Lower lobe of right lung (tissue), 2 donors: ENCODE measurements at regions not wholly inside any gene's neighbourhood (a gene's known extent, or its start where the extent isn't known, plus 50 kb on each side); places are given as distances from the start of the nearest gene placed in this dataset.

Experiments
- ATAC-seq, 2 donors: fragments of 200-7000 bp; cut with Tn5 transposase; one replicate each; pipeline ENCODE4 v1.9.1; 2020 to 2022; ENCODE audit warnings: mild to moderate bottlenecking in 2 of 2, moderate library complexity in 2 of 2
- DNase-seq: peaks from one replicate; pipeline ENCODE4 v3.0.0-alpha.2; 2020
- H3K27ac ChIP-seq: fragments of 200-600 bp; one replicate; pipeline ENCODE4 v1.8.0; 2022
- H3K27me3 ChIP-seq: fragments of 200-600 bp; one replicate; pipeline ENCODE4 v1.8.0; 2022; ENCODE audit warnings: low read depth
- H3K36me3 ChIP-seq: fragments of 200-600 bp; one replicate; pipeline ENCODE4 v1.8.0; 2022; ENCODE audit warnings: mild to moderate bottlenecking
- H3K4me1 ChIP-seq: fragments of 200-600 bp; one replicate; pipeline ENCODE4 v1.8.0; 2022
- H3K4me3 ChIP-seq: fragments of 200-600 bp; one replicate; pipeline ENCODE4 v1.8.0; 2022; ENCODE audit warnings: mild to moderate bottlenecking
- H3K9me3 ChIP-seq: fragments of 200-600 bp; one replicate; pipeline ENCODE4 v1.8.0; 2022
- intact Hi-C: fragments of 100-400 bp; cut with DNase I; formaldehyde crosslinking; loops from one replicate; pipeline ENCODE4 v1.11.0; 2022
- TF ChIP-seq, protein P1 (sequence below): fragments of 200-600 bp; IDR thresholded peaks from one replicate; pipeline ENCODE4 v1.8.0; 2022; ENCODE audit warnings: antibody characterized with exemption, mild to moderate bottlenecking
- donor health status: DM: no; HTN: yes; CAD: no; lungs with severe emphysema.

- Histone ChIP-seq H3K27me3 (no peaks in the 10 kb centered on the region), H3K36me3 (no peaks in the 10 kb centered on the region), H3K27ac (no peak overlapping the region), H3K4me1 (no peaks in the 10 kb centered on the region), H3K4me3 (no peak overlapping the region), H3K9me3 (peaks cover 5% of the 10 kb centered on the region)
- intact Hi-C loops = no loop called here
- DNase-seq = no peak
- peak in 1 of 2 donors; percentile 21 for ATAC-seq
- TF ChIP-seq, protein P1, sequence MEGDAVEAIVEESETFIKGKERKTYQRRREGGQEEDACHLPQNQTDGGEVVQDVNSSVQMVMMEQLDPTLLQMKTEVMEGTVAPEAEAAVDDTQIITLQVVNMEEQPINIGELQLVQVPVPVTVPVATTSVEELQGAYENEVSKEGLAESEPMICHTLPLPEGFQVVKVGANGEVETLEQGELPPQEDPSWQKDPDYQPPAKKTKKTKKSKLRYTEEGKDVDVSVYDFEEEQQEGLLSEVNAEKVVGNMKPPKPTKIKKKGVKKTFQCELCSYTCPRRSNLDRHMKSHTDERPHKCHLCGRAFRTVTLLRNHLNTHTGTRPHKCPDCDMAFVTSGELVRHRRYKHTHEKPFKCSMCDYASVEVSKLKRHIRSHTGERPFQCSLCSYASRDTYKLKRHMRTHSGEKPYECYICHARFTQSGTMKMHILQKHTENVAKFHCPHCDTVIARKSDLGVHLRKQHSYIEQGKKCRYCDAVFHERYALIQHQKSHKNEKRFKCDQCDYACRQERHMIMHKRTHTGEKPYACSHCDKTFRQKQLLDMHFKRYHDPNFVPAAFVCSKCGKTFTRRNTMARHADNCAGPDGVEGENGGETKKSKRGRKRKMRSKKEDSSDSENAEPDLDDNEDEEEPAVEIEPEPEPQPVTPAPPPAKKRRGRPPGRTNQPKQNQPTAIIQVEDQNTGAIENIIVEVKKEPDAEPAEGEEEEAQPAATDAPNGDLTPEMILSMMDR = no peak
Observed at GRCh38 chr3:182315313-182315712, 478.0 kb upstream of the ATP11B start.

DNA sequence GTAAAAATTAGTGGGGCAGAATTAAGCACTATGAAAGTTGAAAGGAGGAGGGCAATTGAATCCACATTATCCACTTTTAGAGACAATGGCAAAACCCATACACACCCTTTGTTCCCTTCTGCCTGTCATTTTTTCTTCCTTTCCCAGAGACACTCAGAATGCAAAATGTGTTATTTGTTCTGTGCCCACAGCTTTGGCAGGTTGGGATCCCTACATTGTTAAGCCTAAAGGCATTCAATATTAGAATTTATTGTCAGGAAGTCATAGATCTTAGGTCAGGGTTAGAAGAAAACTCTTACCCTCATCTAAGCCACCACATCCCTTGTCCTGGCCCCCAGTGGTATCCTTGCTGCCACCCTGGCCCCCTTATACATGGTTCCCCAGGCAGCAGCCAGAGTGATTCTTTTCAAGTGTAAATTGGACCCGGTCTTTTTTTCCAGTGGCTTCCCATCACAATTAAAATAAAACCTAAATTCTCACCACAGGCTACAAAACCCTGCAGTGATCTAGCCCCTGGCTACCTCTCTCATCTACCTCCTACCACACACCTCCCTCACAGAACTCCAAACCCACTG, 470.1 kb upstream of the ATP11B start:
- intact Hi-C loops = no loop called here
- TF ChIP-seq, protein P1 = no peak
- Histone ChIP-seq H3K27ac (no peak overlapping the region), H3K27me3 (no peaks in the 10 kb centered on the region), H3K36me3 (no peaks in the 10 kb centered on the region), H3K4me1 (no peaks in the 10 kb centered on the region), H3K4me3 (no peak overlapping the region), H3K9me3 (no peaks in the 10 kb centered on the region)
- no peak for ATAC-seq
- no peak for DNase-seq

DNA sequence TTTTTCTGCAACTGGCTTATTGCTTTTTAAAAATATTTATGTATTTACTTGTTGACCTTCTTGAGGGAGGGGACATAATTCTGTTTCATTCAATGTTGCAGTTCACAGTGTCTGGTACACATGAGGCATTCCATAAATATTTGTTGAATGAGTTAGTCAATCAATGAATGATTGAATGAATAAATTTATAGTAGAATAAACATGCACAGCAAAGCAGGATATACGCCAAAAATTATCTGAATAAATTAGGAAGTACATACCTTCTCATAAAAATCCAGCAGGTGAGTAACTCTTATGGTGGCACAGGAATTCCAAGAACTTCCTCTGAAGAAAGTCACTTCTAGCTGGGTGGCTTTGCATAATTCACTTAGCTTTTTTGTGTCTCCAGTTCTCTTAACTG, 469.4 kb upstream of the ATP11B start:
- no peak overlapping the region for H3K4me3 ChIP-seq
- TF ChIP-seq, protein P1 = no peak
- intact Hi-C loops = no loop called here
- H3K36me3 ChIP-seq = no peaks in the 10 kb centered on the region
- no peaks in the 10 kb centered on the region for H3K9me3 ChIP-seq
- no peak for ATAC-seq
- H3K27ac ChIP-seq = no peak overlapping the region
- no peak for DNase-seq
- no peaks in the 10 kb centered on the region for H3K27me3 ChIP-seq
- no peaks in the 10 kb centered on the region for H3K4me1 ChIP-seq

- DNase-seq = no peak
- no peak for ATAC-seq
- Histone ChIP-seq H3K27ac (no peak overlapping the region), H3K27me3 (no peaks in the 10 kb centered on the region), H3K36me3 (no peaks in the 10 kb centered on the region), H3K9me3 (no peaks in the 10 kb centered on the region), H3K4me3 (no peak overlapping the region), H3K4me1 (no peaks in the 10 kb centered on the region)
- intact Hi-C loops = no loop called here
- TF ChIP-seq, protein P1 = no peak
Observed at GRCh38 chr3:182325213-182325950, 467.9 kb upstream of the ATP11B start.

DNA sequence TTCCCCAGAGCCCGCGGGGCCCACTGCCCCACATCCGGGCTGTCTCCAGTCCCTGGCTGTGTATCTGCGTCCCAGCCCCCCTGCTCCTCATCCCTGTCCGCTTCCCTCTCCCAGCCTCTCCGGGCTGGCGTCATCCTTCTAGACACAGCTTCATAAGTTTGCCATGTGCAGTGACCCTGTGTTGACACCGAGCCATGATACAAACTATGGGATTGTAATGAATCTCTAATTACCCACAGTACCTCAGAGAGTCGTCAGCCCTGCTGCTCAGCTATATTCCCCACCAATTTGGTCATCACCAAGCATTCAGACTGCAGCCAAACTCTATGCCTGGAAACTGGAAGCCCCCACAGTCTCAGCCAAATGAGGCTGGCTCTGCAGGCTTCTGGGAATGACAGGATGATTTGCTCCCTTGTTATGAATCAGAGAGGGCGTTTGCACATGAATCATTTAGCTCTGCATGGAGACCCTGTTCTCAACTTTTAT, 466.1 kb upstream of the ATP11B start:
- DNase-seq = no peak
- no peak for ATAC-seq
- Histone ChIP-seq H3K4me3 (no peak overlapping the region), H3K27me3 (no peaks in the 10 kb centered on the region), H3K27ac (no peak overlapping the region), H3K9me3 (no peaks in the 10 kb centered on the region), H3K36me3 (no peaks in the 10 kb centered on the region), H3K4me1 (no peaks in the 10 kb centered on the region)
- intact Hi-C loops = no loop called here
- TF ChIP-seq, protein P1 = no peak
